Uterus (tissue), 3 donors: ENCODE measurements at regions not wholly inside any gene's neighbourhood (a gene's known extent, or its start where the extent isn't known, plus 50 kb on each side); places are given as distances from the start of the nearest gene placed in this dataset.

ENCODE experiments used
- DNase-seq, 2 donors: peaks; one replicate each; pipeline ENCODE4 v3.0.0-alpha.2; 2019 to 2020
- H3K27ac ChIP-seq, 2 donors: fragments of 200-600 bp; sonication (generic); 1 replicate in 1 of 2; 2 replicates in 1 of 2; pipeline ENCODE4 v1.5.1; 2016 to 2018
- H3K27me3 ChIP-seq, 2 donors: fragments of 200-600 bp; sonication (generic); one replicate each; pipeline ENCODE4 v1.5.1; 2018 to 2019; ENCODE audit warnings: control low read depth in 1 of 2
- H3K36me3 ChIP-seq, 2 donors: fragments of 200-600 bp; sonication (generic); one replicate each; pipeline ENCODE4 v1.5.1; 2019; ENCODE audit warnings: control low read depth in 1 of 2
- H3K4me1 ChIP-seq, 2 donors: fragments of 200-600 bp; sonication (generic); one replicate each; pipeline ENCODE4 v1.5.1; 2018 to 2019; ENCODE audit warnings: control low read depth in 1 of 2
- H3K4me3 ChIP-seq, 2 donors: fragments of 200-600 bp; sonication (generic); 1 replicate in 1 of 2; 2 replicates in 1 of 2; pipeline ENCODE4 v1.5.1; 2018 to 2019; ENCODE audit warnings: mild to moderate bottlenecking in 1 of 2
- H3K9me3 ChIP-seq, 2 donors: fragments of 200-600 bp; sonication (generic); one replicate each; pipeline ENCODE4 v1.5.1; 2019; ENCODE audit warnings: control low read depth in 1 of 2
- POLR2A ChIP-seq, 2 donors: fragments of 450-650 bp; IDR thresholded peaks; one replicate each; pipeline ENCODE4 v1.6.1; 2016; ENCODE audit warnings: antibody characterized with exemption in 2 of 2, mild to moderate bottlenecking in 1 of 2, moderate library complexity in 1 of 2
- intact Hi-C: fragments of 100-400 bp; cut with DNase I; formaldehyde crosslinking; loops from one replicate; pipeline ENCODE4 v1.15.1; 2023; ENCODE audit warnings: low total_unique reads
- TF ChIP-seq, protein P1 (sequence below), 4 experiments: fragments of 200-600 bp in 2 of 4; fragments of 450-650 bp in 2 of 4; sonication (generic) in 2 of 4; IDR thresholded peaks; one replicate each; pipeline ENCODE4 v1.5.1; 2016 to 2019; ENCODE audit warnings: antibody characterized with exemption in 4 of 4, mild to moderate bottlenecking in 2 of 4, moderate library complexity in 1 of 4
- donor health status: DM: yes; HTN: yes; CAD: no.

DNA sequence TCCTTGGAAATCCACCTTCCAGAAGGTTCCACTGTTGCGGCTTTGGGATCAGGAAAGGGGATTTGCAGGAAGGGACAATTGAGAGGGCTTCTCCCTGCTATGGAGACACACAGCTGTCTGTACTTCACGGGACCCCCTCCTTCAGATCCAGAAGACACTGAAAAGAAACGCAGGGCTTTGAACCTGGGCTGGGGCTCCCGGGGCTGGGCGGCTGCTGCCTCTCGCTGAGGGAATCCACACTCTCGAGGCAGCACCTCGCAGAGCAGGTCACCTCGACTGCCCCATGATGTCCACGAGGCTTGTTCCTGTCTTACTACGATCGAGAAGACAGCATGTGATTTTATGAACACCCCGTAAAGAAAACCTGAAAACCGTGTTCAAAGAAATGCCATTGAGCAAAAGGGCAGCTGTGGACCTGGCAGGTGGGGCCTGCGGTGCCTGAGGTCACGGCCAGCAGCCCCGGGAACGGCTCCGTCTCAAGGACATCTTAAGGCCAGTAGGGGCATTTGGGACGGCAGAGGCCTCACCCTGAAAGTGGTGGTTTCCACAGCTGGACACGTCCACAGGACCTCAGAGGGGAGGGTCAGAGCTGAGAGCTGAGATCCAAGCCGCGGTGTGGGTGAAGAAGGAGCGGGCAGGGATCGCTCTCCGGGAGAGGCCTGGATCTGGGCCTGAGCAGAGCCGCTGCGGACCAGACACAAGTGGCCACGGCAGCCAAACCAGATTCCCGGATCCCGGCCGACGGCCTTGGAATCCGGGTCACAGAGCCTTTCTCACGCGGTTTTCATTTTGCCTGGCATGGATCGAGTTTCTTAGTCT is 165.7 kb downstream of the RTP5 start:
- intact Hi-C loops = no loop called here
- H3K4me1 ChIP-seq = no peaks in the 10 kb centered on the region
- H3K9me3 ChIP-seq = no peaks in the 10 kb centered on the region
- H3K4me3 ChIP-seq = no peak overlapping the region
- no peak for DNase-seq
- TF ChIP-seq, protein P1, sequence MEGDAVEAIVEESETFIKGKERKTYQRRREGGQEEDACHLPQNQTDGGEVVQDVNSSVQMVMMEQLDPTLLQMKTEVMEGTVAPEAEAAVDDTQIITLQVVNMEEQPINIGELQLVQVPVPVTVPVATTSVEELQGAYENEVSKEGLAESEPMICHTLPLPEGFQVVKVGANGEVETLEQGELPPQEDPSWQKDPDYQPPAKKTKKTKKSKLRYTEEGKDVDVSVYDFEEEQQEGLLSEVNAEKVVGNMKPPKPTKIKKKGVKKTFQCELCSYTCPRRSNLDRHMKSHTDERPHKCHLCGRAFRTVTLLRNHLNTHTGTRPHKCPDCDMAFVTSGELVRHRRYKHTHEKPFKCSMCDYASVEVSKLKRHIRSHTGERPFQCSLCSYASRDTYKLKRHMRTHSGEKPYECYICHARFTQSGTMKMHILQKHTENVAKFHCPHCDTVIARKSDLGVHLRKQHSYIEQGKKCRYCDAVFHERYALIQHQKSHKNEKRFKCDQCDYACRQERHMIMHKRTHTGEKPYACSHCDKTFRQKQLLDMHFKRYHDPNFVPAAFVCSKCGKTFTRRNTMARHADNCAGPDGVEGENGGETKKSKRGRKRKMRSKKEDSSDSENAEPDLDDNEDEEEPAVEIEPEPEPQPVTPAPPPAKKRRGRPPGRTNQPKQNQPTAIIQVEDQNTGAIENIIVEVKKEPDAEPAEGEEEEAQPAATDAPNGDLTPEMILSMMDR (IDR thresholded peaks at IDR 0.05) = no peak
- TF ChIP-seq POLR2A (IDR thresholded peaks at IDR 0.05) = no peak
- H3K27me3 ChIP-seq = no peaks in the 10 kb centered on the region
- H3K27ac ChIP-seq = no peak overlapping the region
- no peaks in the 10 kb centered on the region for H3K36me3 ChIP-seq

DNA sequence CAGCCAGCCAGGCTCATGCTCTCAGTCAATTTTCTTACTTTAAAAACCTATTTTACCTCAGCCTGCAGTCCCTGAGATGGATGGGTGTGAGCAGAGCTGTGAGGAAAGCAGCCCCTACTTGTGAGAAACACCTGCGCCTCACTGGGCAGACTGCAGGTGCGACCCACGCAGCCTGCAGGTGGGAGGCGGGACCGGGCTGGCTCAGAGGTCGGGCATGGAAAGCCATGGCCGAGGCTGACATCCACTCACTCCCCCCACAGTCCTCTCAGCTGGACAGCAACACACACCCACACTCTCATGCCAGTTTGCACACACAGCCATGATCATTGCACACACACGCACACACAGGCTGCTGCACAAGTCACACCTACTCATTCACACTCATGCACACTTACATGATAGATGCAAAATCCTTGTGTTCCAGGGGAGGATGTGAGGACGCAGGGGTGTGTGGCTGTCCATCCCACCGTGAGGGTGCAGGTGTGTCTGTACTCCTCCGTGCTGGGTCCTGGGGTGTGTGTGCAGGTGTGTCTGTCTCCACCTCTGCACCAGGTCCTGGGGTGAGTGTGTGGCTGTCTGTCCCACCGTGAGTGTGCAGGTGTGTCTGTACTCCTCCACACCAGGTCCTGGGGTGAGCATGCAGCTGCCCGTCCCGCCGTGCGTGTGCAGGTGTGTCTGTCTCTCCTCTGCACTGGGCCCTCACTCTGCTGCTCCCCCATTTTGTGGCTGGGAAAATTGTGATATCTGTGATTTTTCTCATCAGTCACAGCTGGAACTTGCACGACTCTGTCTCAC is 166.5 kb downstream of the RTP5 start:
- Histone ChIP-seq H3K27ac (no peak overlapping the region), H3K4me1 (no peaks in the 10 kb centered on the region), H3K9me3 (no peaks in the 10 kb centered on the region), H3K4me3 (no peak overlapping the region), H3K36me3 (no peaks in the 10 kb centered on the region), H3K27me3 (no peaks in the 10 kb centered on the region)
- intact Hi-C loops = no loop called here
- TF ChIP-seq, protein P1 (IDR thresholded peaks at IDR 0.05) = no peak
- TF ChIP-seq POLR2A (IDR thresholded peaks at IDR 0.05) = no peak
- DNase-seq = no peak

DNA sequence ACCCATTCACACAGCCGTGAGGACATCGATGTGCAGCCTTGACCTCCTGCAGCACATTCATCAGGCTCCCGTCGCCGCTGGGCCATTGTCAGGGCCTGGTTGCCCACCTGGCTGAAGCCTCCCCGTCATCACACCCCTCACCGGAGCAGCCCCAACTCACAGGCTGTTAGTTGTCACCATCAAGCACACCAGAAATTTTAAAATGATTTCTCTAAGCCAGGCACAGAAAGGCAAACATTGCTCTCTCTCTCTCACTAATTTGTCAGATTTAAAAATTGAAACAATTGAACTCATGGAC is 167.1 kb downstream of the RTP5 start:
- Histone ChIP-seq H3K36me3 (no peaks in the 10 kb centered on the region), H3K4me3 (no peak overlapping the region), H3K9me3 (no peaks in the 10 kb centered on the region), H3K27ac (no peak overlapping the region), H3K4me1 (no peaks in the 10 kb centered on the region), H3K27me3 (no peaks in the 10 kb centered on the region)
- TF ChIP-seq, protein P1 (IDR thresholded peaks at IDR 0.05) = no peak
- no peak for TF ChIP-seq POLR2A (IDR thresholded peaks at IDR 0.05)
- no peak for DNase-seq
- intact Hi-C loops = no loop called here

DNA sequence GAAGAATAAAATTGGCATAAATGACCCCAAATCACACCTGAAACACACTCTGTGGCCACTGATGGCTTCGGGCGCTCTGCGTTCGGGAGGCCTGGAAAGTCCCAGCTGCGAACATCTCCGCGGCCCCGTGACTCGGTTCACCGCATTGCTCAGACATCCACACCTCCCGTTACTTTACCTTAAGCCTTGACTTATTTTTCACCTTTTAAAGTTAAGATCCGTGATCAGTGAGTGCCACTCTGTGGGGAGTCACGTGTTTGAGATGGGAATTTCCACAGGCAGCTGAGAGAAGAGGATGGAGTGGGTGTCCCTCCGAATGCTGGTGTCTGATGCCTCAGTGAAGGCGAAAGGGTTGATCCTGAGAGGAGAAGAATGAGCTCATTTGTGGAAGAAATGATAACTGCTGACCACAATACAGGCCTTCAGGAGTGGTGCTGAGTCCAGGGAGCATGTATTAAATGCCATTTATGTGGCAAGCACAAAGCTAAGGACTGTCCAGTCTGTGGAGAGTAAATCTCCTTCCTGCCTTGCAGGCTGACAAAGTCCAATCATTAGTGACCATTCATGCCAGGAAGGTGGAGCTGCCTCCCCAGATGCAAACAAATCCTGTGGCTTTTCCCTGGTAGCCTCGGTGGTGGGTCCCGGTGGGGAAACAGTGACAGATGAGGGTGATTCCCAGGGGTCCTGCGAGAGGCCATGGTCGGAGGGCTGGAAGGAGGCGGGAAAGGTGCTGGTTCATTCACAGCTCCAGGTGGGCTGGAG is 168.8 kb downstream of the RTP5 start:
- no peaks in the 10 kb centered on the region for H3K27me3 ChIP-seq
- intact Hi-C loops = no loop called here

More for the DNA sequence above, 168.8 kb downstream of the RTP5 start:
- no peak for DNase-seq
- Histone ChIP-seq H3K4me3 (no peak overlapping the region), H3K9me3 (no peaks in the 10 kb centered on the region), H3K4me1 (no peaks in the 10 kb centered on the region), H3K27ac (no peak overlapping the region), H3K36me3 (no peaks in the 10 kb centered on the region)
- TF ChIP-seq, protein P1 (IDR thresholded peaks at IDR 0.05) = no peak
